ENCODE measurements at regions not wholly inside any gene's neighbourhood (a gene's known extent, or its start where the extent isn't known, plus 50 kb on each side); places are given as distances from the start of the nearest gene placed in this dataset.

DNA sequence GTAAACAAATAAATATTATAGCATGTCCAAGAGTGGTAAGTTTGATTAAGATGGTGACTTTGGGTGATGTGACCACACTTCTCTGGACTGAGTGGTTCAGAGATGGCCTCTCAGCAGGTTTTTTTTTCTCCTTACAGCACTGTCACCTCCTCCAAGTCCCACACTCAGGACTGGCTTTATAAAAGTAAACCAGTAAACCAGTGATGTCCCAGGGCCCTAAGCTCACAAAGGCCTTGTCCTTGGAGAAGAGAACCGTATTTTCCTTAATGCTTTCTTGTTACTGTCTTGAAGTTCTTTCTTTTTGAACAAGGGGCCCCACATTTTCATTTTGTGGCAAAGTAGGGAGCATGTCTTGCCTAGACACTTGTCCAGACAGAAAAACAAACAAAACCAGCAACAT, 274.0 kb downstream of the MYCN start:
- TF ChIP-seq, protein P1, sequence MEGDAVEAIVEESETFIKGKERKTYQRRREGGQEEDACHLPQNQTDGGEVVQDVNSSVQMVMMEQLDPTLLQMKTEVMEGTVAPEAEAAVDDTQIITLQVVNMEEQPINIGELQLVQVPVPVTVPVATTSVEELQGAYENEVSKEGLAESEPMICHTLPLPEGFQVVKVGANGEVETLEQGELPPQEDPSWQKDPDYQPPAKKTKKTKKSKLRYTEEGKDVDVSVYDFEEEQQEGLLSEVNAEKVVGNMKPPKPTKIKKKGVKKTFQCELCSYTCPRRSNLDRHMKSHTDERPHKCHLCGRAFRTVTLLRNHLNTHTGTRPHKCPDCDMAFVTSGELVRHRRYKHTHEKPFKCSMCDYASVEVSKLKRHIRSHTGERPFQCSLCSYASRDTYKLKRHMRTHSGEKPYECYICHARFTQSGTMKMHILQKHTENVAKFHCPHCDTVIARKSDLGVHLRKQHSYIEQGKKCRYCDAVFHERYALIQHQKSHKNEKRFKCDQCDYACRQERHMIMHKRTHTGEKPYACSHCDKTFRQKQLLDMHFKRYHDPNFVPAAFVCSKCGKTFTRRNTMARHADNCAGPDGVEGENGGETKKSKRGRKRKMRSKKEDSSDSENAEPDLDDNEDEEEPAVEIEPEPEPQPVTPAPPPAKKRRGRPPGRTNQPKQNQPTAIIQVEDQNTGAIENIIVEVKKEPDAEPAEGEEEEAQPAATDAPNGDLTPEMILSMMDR (IDR thresholded peaks at IDR 0.05) = no peak
- TF ChIP-seq POLR2A (IDR thresholded peaks at IDR 0.05) = no peak
